HG02759 (cell line): ENCODE measurements at regions not wholly inside any gene's neighbourhood (a gene's known extent, or its start where the extent isn't known, plus 50 kb on each side); places are given as distances from the start of the nearest gene placed in this dataset.
"Not testable (repeated sequence)": the region's sequence is repeated elsewhere in the genome, so short reads cannot be mapped to it uniquely, and the experiment has no call there.

Source experiments
- ATAC-seq: cut with Tn5 transposase; IDR thresholded peaks from one replicate; pipeline ENCODE4 v1.9.1; 2021; ENCODE audit warnings: mild to moderate bottlenecking, moderate library complexity; ENCODE audit not compliant: unreplicated experiment

- ATAC-seq, result no peak
Measured at GRCh38 chr2:223176970-223177369, 125.0 kb downstream of the KCNE4 start.

GRCh38 chr2:223180463-223180862, 128.5 kb downstream of the KCNE4 start:
- no peak for ATAC-seq

- ATAC-seq, result no peak
Measured at GRCh38 chr2:223181561-223181960, 129.6 kb downstream of the KCNE4 start.

- no peak for ATAC-seq
Measured at GRCh38 chr2:223182356-223182755, 130.4 kb downstream of the KCNE4 start.

- ATAC-seq, result no peak
Measured at GRCh38 chr2:223185638-223186037, 133.6 kb downstream of the KCNE4 start.

GRCh38 chr2:223187256-223187655, 135.3 kb downstream of the KCNE4 start:
- no peak for ATAC-seq

- ATAC-seq, result not testable (repeated sequence)
Measured at GRCh38 chr2:223190561-223191206, 138.7 kb downstream of the KCNE4 start.

GRCh38 chr2:223196331-223196730, 144.3 kb downstream of the KCNE4 start:
- no peak for ATAC-seq

GRCh38 chr2:223197046-223197445, 145.1 kb downstream of the KCNE4 start:
- ATAC-seq, result no peak

GRCh38 chr2:223199531-223200515, 147.8 kb downstream of the KCNE4 start:
- no peak for ATAC-seq

- no peak for ATAC-seq
Measured at GRCh38 chr2:223203971-223204929, 152.3 kb downstream of the KCNE4 start.

GRCh38 chr2:223210489-223210888, 158.5 kb downstream of the KCNE4 start:
- ATAC-seq, result no peak

- ATAC-seq, result no peak
Measured at GRCh38 chr2:223214394-223215253, 162.6 kb downstream of the KCNE4 start.

GRCh38 chr2:223215254-223215516, 163.2 kb downstream of the KCNE4 start:
- ATAC-seq, result no peak

GRCh38 chr2:223217373-223217772, 165.4 kb downstream of the KCNE4 start:
- no peak for ATAC-seq

GRCh38 chr2:223218587-223219178, 166.7 kb downstream of the KCNE4 start:
- ATAC-seq, result no peak

- no peak for ATAC-seq
Measured at GRCh38 chr2:223219872-223220657, 168.1 kb downstream of the KCNE4 start.

- no peak for ATAC-seq
Measured at GRCh38 chr2:223220658-223220925, 168.6 kb downstream of the KCNE4 start.

- no peak for ATAC-seq
Measured at GRCh38 chr2:223221139-223221835, 169.3 kb downstream of the KCNE4 start.
